AG10803 (cell line): ENCODE measurements at regions not wholly inside any gene's neighbourhood (a gene's known extent, or its start where the extent isn't known, plus 50 kb on each side); places are given as distances from the start of the nearest gene placed in this dataset.

Source experiments
- DNase-seq: peaks from one replicate; pipeline ENCODE4 v3.0.0; 2010; ENCODE audit warnings: low read depth
- H3K4me3 ChIP-seq: 2 replicates; pipeline ENCODE4 v1.5.1; 2011; ENCODE audit warnings: mild to moderate bottlenecking, low read length, control low read depth
- CTCF ChIP-seq: conservative IDR thresholded peaks from 2 replicates; pipeline ENCODE4 v1.5.1; 2011; ENCODE audit warnings: mild to moderate bottlenecking, low read length, control low read depth, inconsistent platforms

- no peak overlapping the region for H3K4me3 ChIP-seq
- no peak for TF ChIP-seq CTCF
- DNase-seq = no peak
Observed at GRCh38 chr16:5982979-5983378, 885.4 kb upstream of the EEF2KMT start.

GRCh38 chr16:5979905-5980550, 882.4 kb upstream of the EEF2KMT start:
- no peak for TF ChIP-seq CTCF
- no peak overlapping the region for H3K4me3 ChIP-seq
- no peak for DNase-seq

GRCh38 chr16:5977329-5977728, 879.7 kb upstream of the EEF2KMT start:
- TF ChIP-seq CTCF = no peak
- no peak for DNase-seq
- H3K4me3 ChIP-seq = no peak overlapping the region

- no peak for TF ChIP-seq CTCF
- H3K4me3 ChIP-seq = no peak overlapping the region
- no peak for DNase-seq
Observed at GRCh38 chr16:5972747-5973146, 875.2 kb upstream of the EEF2KMT start.

- DNase-seq = no peak
- H3K4me3 ChIP-seq = no peak overlapping the region
- TF ChIP-seq CTCF = no peak
Observed at GRCh38 chr16:5971924-5972323, 874.3 kb upstream of the EEF2KMT start.

GRCh38 chr16:5971106-5971505, 873.5 kb upstream of the EEF2KMT start:
- TF ChIP-seq CTCF = no peak
- no peak overlapping the region for H3K4me3 ChIP-seq
- no peak for DNase-seq

GRCh38 chr16:5966004-5966403, 868.4 kb upstream of the EEF2KMT start:
- no peak for DNase-seq
- no peak overlapping the region for H3K4me3 ChIP-seq
- no peak for TF ChIP-seq CTCF
